ENCODE measurements at regions not wholly inside any gene's neighbourhood (a gene's known extent, or its start where the extent isn't known, plus 50 kb on each side); places are given as distances from the start of the nearest gene placed in this dataset.
"Not testable (repeated sequence)": the region's sequence is repeated elsewhere in the genome, so short reads cannot be mapped to it uniquely, and the experiment has no call there.

- DNase-seq (ENCODE audit: low spot score) = no peak
- TF ChIP-seq CTCF (IDR thresholded peaks at IDR 0.05; ENCODE audit: extremely low read depth, missing control alignments) = no peak
Observed at GRCh38 chr4:71882113-71882841, 98.4 kb upstream of the GC start.

- DNase-seq (ENCODE audit: low spot score) = not testable (repeated sequence)
Observed at GRCh38 chr4:71900366-71900765, 116.5 kb upstream of the GC start.

- DNase-seq (ENCODE audit: low spot score) = not testable (repeated sequence)
Observed at GRCh38 chr4:71905594-71905993, 121.7 kb upstream of the GC start.

GRCh38 chr4:71906096-71906495 lies 122.2 kb upstream of the GC start:
- no peak for TF ChIP-seq CTCF (IDR thresholded peaks at IDR 0.05; ENCODE audit: extremely low read depth, missing control alignments)
- DNase-seq (ENCODE audit: low spot score) = no peak

- TF ChIP-seq CTCF (IDR thresholded peaks at IDR 0.05; ENCODE audit: extremely low read depth, missing control alignments) = no peak
- no peak for DNase-seq (ENCODE audit: low spot score)
Observed at GRCh38 chr4:71907071-71907470, 123.2 kb upstream of the GC start.

GRCh38 chr4:71907782-71908181 lies 123.9 kb upstream of the GC start:
- no peak for DNase-seq (ENCODE audit: low spot score)
- TF ChIP-seq CTCF (IDR thresholded peaks at IDR 0.05; ENCODE audit: extremely low read depth, missing control alignments) = no peak

GRCh38 chr4:71913275-71913674 lies 118.5 kb upstream of the NPFFR2 start:
- DNase-seq (ENCODE audit: low spot score) = no peak
- TF ChIP-seq CTCF (IDR thresholded peaks at IDR 0.05; ENCODE audit: extremely low read depth, missing control alignments) = no peak

GRCh38 chr4:71923070-71923469 lies 108.7 kb upstream of the NPFFR2 start:
- no peak for DNase-seq (ENCODE audit: low spot score)
- TF ChIP-seq CTCF (IDR thresholded peaks at IDR 0.05; ENCODE audit: extremely low read depth, missing control alignments) = no peak
